ENCODE measurements at regions not wholly inside any gene's neighbourhood (a gene's known extent, or its start where the extent isn't known, plus 50 kb on each side); places are given as distances from the start of the nearest gene placed in this dataset.

GRCh38 chr12:4088451-4088850, 185.1 kb upstream of the CCND2 start:
- H3K27ac ChIP-seq (ENCODE audit: extremely low read depth, low read depth, low read length), result no peak overlapping the region
- H3K36me3 ChIP-seq (ENCODE audit: control insufficient read depth in 2 of 2, insufficient read depth in 1 of 2, low read length in 2 of 2), result no peaks in the 10 kb centered on the region
- H3K9me3 ChIP-seq (ENCODE audit: control insufficient read depth, insufficient read depth, low read depth, low read length), result no peaks in the 10 kb centered on the region
- TF ChIP-seq ZNF624 (tag by site-specific recombination; IDR thresholded peaks at IDR 0.05), result no peak
- H3K4me3 ChIP-seq (ENCODE audit: low read depth, low read length), result no peak overlapping the region
- no peaks in the 10 kb centered on the region for H3K4me1 ChIP-seq (ENCODE audit: control insufficient read depth, insufficient read depth, low read length)
- CTCF ChIA-PET, result no interaction called here
- POLR2A ChIA-PET, result no interaction called here

- Histone ChIP-seq H3K4me3 (ENCODE audit: low read depth, low read length) (no peak overlapping the region), H3K36me3 (ENCODE audit: control insufficient read depth in 2 of 2, insufficient read depth in 1 of 2, low read length in 2 of 2) (no peaks in the 10 kb centered on the region), H3K9me3 (ENCODE audit: control insufficient read depth, insufficient read depth, low read depth, low read length) (no peaks in the 10 kb centered on the region), H3K27ac (ENCODE audit: extremely low read depth, low read depth, low read length) (no peak overlapping the region), H3K4me1 (ENCODE audit: control insufficient read depth, insufficient read depth, low read length) (no peaks in the 10 kb centered on the region)
- POLR2A ChIA-PET, result no interaction called here
- TF ChIP-seq ZNF449 (tag by site-specific recombination; IDR thresholded peaks at IDR 0.05) (no peak), ZNF138 (tag by site-specific recombination; IDR thresholded peaks at IDR 0.05; ENCODE audit: borderline replicate concordance) (no peak), ZNF169 (tag by site-specific recombination; IDR thresholded peaks at IDR 0.05) (no peak), ZNF221 (tag by site-specific recombination; IDR thresholded peaks at IDR 0.05; ENCODE audit: borderline replicate concordance) (no peak), ZNF157 (tag by site-specific recombination; IDR thresholded peaks at IDR 0.05) (no peak), ZEB2 (tag by site-specific recombination; IDR thresholded peaks at IDR 0.05) (no peak), SP3 (tag by site-specific recombination; IDR thresholded peaks at IDR 0.05) (no peak), ZNF350 (tag by site-specific recombination; IDR thresholded peaks at IDR 0.05) (no peak)
- CTCF ChIA-PET, result interaction anchor here (2.0 kb wide), 1 partner anchor 21 kb away, joined by 4 read pairs; no protein-coding TSS in a partner anchor
Measured at GRCh38 chr12:4086481-4086880, 187.1 kb upstream of the CCND2 start.

- TF ChIP-seq REST (tag by site-specific recombination; IDR thresholded peaks at IDR 0.05) (0 out of 2 replicates have a peak, but pooled peaks have one; percentile 20), ZNF175 (tag by site-specific recombination; IDR thresholded peaks at IDR 0.05) (no peak), ZNF692 (tag by site-specific recombination; IDR thresholded peaks at IDR 0.05) (no peak), ZFP3 (tag by site-specific recombination; IDR thresholded peaks at IDR 0.05; ENCODE audit: low read depth) (no peak), ZNF707 (tag by site-specific recombination; IDR thresholded peaks at IDR 0.05) (no peak), ZNF169 (tag by site-specific recombination; IDR thresholded peaks at IDR 0.05) (no peak), SCRT1 (tag by site-specific recombination; IDR thresholded peaks at IDR 0.05; ENCODE audit: borderline replicate concordance) (no peak)
- ChIA-PET CTCF (interaction anchor here (2.0 kb wide), 1 partner anchor 23 kb away, joined by 4 read pairs; no protein-coding TSS in a partner anchor), POLR2A (no interaction called here)
- Histone ChIP-seq H3K36me3 (ENCODE audit: control insufficient read depth in 2 of 2, insufficient read depth in 1 of 2, low read length in 2 of 2) (no peaks in the 10 kb centered on the region), H3K9me3 (ENCODE audit: control insufficient read depth, insufficient read depth, low read depth, low read length) (no peaks in the 10 kb centered on the region), H3K27ac (ENCODE audit: extremely low read depth, low read depth, low read length) (no peak overlapping the region), H3K4me3 (ENCODE audit: low read depth, low read length) (no peak overlapping the region), H3K4me1 (ENCODE audit: control insufficient read depth, insufficient read depth, low read length) (no peaks in the 10 kb centered on the region)
Measured at GRCh38 chr12:4084573-4084972, 189.0 kb upstream of the CCND2 start.
